Smooth muscle cell (in vitro differentiated cells): ENCODE measurements at regions not wholly inside any gene's neighbourhood (a gene's known extent, or its start where the extent isn't known, plus 50 kb on each side); places are given as distances from the start of the nearest gene placed in this dataset.

Experiments used
- DNase-seq: peaks from one replicate; lab custom pipeline; 2025; ENCODE audit not compliant: unreplicated experiment; lab: John Stamatoyannopoulos, UW
- H2AFZ ChIP-seq: fragments of 200-600 bp; sonication (generic); 2 replicates; pipeline ENCODE4 v1.6.0; 2016; ENCODE audit warnings: antibody characterized with exemption, low read depth, mild to moderate bottlenecking
- H3F3A ChIP-seq: fragments of 200-600 bp; sonication (generic); 2 replicates; pipeline ENCODE4 v1.6.0; 2017; ENCODE audit warnings: antibody characterized with exemption, low read depth
- H3K27ac ChIP-seq: fragments of 200-600 bp; sonication (generic); 2 replicates; pipeline ENCODE4 v1.5.1; 2016; ENCODE audit warnings: low read depth, mild to moderate bottlenecking
- H3K27me3 ChIP-seq: fragments of 200-600 bp; sonication (generic); 2 replicates; pipeline ENCODE4 v1.6.1; 2016; ENCODE audit warnings: low read depth, mild to moderate bottlenecking
- H3K36me3 ChIP-seq: fragments of 200-600 bp; sonication (generic); 2 replicates; pipeline ENCODE4 v1.5.1; 2016; ENCODE audit warnings: low read depth
- H3K4me1 ChIP-seq: fragments of 200-600 bp; sonication (generic); 2 replicates; pipeline ENCODE4 v1.5.1; 2016; ENCODE audit warnings: low read depth
- H3K4me2 ChIP-seq: fragments of 200-600 bp; sonication (generic); 2 replicates; pipeline ENCODE4 v1.6.0; 2016; ENCODE audit warnings: mild to moderate bottlenecking
- H3K4me3 ChIP-seq: fragments of 200-600 bp; sonication (generic); 2 replicates; pipeline ENCODE4 v1.5.1; 2016; ENCODE audit warnings: mild to moderate bottlenecking
- H3K79me2 ChIP-seq: fragments of 200-600 bp; sonication (generic); 2 replicates; pipeline ENCODE4 v1.6.0; 2016; ENCODE audit warnings: low read depth, mild to moderate bottlenecking
- H3K9ac ChIP-seq: fragments of 200-600 bp; sonication (generic); 2 replicates; pipeline ENCODE4 v1.6.0; 2016; ENCODE audit warnings: low read depth
- H3K9me3 ChIP-seq: fragments of 200-600 bp; sonication (generic); replicated peaks from 2 replicates; pipeline ENCODE4 v1.5.1; 2016; ENCODE audit warnings: low read depth
- H4K20me1 ChIP-seq: fragments of 200-600 bp; sonication (generic); 2 replicates; pipeline ENCODE4 v1.6.0; 2016; ENCODE audit warnings: low read depth
- CTCF ChIP-seq: fragments of 200-600 bp; sonication (generic); IDR thresholded peaks from 2 replicates; pipeline ENCODE4 v1.5.1; 2017; ENCODE audit warnings: borderline replicate concordance, mild to moderate bottlenecking, antibody characterized with exemption; ENCODE audit not compliant: insufficient read depth, poor library complexity, severe bottlenecking
- WGBS: methylation state at CpG from one replicate; pipeline ENCODE4 v1.1.7; 2016; ENCODE audit warnings: low lambda C conversion rate; 5-methylcytosine and 5-hydroxymethylcytosine counted together

- H3K9ac ChIP-seq = no peak overlapping the region
- H3F3A ChIP-seq = no peaks in the 10 kb centered on the region
- no peaks in the 10 kb centered on the region for H3K79me2 ChIP-seq
- no peak overlapping the region for H2AFZ ChIP-seq
- H4K20me1 ChIP-seq = no peaks in the 10 kb centered on the region
- no peak overlapping the region for H3K27ac ChIP-seq
- no peaks in the 10 kb centered on the region for H3K9me3 ChIP-seq
- TF ChIP-seq CTCF = no peak
- no peak for DNase-seq
- 95% methylated on average over 2 of the region's 2 CpGs for WGBS
- H3K4me2 ChIP-seq = no peak overlapping the region
- H3K36me3 ChIP-seq = no peaks in the 10 kb centered on the region
- H3K27me3 ChIP-seq = no peaks in the 10 kb centered on the region
- no peaks in the 10 kb centered on the region for H3K4me1 ChIP-seq
- no peak overlapping the region for H3K4me3 ChIP-seq
Measured at GRCh38 chr11:96655474-96655873, 265.7 kb downstream of the JRKL start.

GRCh38 chr11:96658436-96658835 is 268.6 kb downstream of the JRKL start:
- H3K4me1 ChIP-seq = no peaks in the 10 kb centered on the region
- H3F3A ChIP-seq = no peaks in the 10 kb centered on the region
- no peaks in the 10 kb centered on the region for H4K20me1 ChIP-seq
- no peak overlapping the region for H2AFZ ChIP-seq
- no peak overlapping the region for H3K9ac ChIP-seq
- H3K27ac ChIP-seq = no peak overlapping the region
- H3K36me3 ChIP-seq = no peaks in the 10 kb centered on the region
- no peaks in the 10 kb centered on the region for H3K79me2 ChIP-seq
- no peak overlapping the region for H3K4me2 ChIP-seq
- TF ChIP-seq CTCF = no peak
- no peaks in the 10 kb centered on the region for H3K27me3 ChIP-seq
- no peak overlapping the region for H3K4me3 ChIP-seq
- no peak for DNase-seq
- WGBS = 95% methylated on average over 5 of the region's 5 CpGs
- no peaks in the 10 kb centered on the region for H3K9me3 ChIP-seq

- Histone ChIP-seq H3K79me2 (no peaks in the 10 kb centered on the region), H3K27me3 (no peaks in the 10 kb centered on the region), H3K9ac (no peak overlapping the region), H3F3A (no peaks in the 10 kb centered on the region), H3K27ac (no peak overlapping the region), H3K9me3 (no peaks in the 10 kb centered on the region), H3K36me3 (no peaks in the 10 kb centered on the region), H2AFZ (no peak overlapping the region), H3K4me2 (no peak overlapping the region), H4K20me1 (no peaks in the 10 kb centered on the region), H3K4me3 (no peak overlapping the region), H3K4me1 (no peaks in the 10 kb centered on the region)
- DNase-seq = no peak
- no peak for TF ChIP-seq CTCF
- WGBS = 64% methylated on average over 2 of the region's 2 CpGs
Measured at GRCh38 chr11:96664110-96664509, 274.3 kb downstream of the JRKL start.

GRCh38 chr11:96680211-96681018 is 290.6 kb downstream of the JRKL start:
- Histone ChIP-seq H3K4me1 (no peaks in the 10 kb centered on the region), H3K79me2 (no peaks in the 10 kb centered on the region), H3K27me3 (no peaks in the 10 kb centered on the region), H4K20me1 (no peaks in the 10 kb centered on the region), H3K4me2 (no peak overlapping the region), H3K36me3 (no peaks in the 10 kb centered on the region), H3K27ac (no peak overlapping the region), H3F3A (no peaks in the 10 kb centered on the region), H3K4me3 (no peak overlapping the region), H2AFZ (no peak overlapping the region), H3K9ac (no peak overlapping the region), H3K9me3 (no peaks in the 10 kb centered on the region)
- no peak for TF ChIP-seq CTCF
- WGBS = 79% methylated on average over 5 of the region's 5 CpGs
- DNase-seq = no peak
